ENCODE measurements at regions not wholly inside any gene's neighbourhood (a gene's known extent, or its start where the extent isn't known, plus 50 kb on each side); places are given as distances from the start of the nearest gene placed in this dataset.

DNA sequence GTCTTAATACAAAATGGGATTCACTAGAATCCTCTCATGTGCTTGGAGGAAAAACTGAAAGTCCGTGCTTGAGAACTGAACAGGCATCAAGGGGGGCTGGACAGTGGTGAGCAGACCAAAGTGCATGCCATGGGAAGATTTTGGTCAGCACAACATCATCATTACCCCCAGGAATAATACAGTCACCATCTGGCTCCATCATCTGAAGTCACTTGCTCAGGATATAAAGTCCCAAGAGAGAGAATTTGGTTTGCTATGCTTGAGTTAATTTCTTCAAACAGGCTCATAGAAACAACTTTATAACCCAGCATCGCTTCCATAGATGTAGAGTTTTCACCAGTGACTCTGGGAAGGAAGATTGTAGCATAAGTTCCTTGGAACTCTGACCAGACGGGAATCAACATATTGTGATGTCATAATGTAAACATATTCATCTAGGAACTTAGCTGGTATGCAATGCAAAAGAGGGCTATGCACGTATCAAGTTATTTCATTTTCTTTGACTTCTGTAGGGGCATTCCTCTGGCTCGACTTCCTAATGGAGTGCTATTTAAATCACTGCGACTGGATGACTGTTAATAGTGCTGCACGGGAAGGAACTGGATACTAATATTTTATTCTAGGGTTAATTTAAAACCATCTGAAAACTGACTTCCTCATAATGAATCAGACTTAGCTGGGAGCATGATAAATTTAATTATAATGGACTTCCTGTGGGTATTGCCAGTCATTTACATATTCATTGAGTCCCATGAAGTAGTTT is 145.2 kb downstream of the MTRR start:
- 28 to 61% methylated on average over 7 of the region's 7 CpGs for WGBS, 2 donors
- Histone ChIP-seq H3K4me3 (no peak overlapping the region), H3K27ac (ENCODE audit: low read depth in 1 of 2, low read length in 1 of 2) (no peak overlapping the region), H3K4me1 (ENCODE audit: control insufficient read depth in 5 of 5, insufficient read depth in 5 of 5, low read length in 5 of 5) (peaks cover 0 to 12% (median 0%) of the 10 kb centered on the region in 5 donors), H3K9me3 (ENCODE audit: control insufficient read depth in 4 of 4, insufficient read depth in 3 of 4, low read length in 3 of 4) (no peaks in the 10 kb centered on the region), H3K9ac (ENCODE audit: insufficient read depth in 1 of 2, low read length in 2 of 2) (no peak overlapping the region), H3K27me3 (ENCODE audit: control insufficient read depth in 3 of 3, insufficient read depth in 3 of 3, low read length in 2 of 3) (no peaks in the 10 kb centered on the region), H3K36me3 (ENCODE audit: control insufficient read depth in 4 of 4, insufficient read depth in 4 of 4, low read length in 4 of 4) (no peaks in the 10 kb centered on the region)
- TF ChIP-seq, protein P1, sequence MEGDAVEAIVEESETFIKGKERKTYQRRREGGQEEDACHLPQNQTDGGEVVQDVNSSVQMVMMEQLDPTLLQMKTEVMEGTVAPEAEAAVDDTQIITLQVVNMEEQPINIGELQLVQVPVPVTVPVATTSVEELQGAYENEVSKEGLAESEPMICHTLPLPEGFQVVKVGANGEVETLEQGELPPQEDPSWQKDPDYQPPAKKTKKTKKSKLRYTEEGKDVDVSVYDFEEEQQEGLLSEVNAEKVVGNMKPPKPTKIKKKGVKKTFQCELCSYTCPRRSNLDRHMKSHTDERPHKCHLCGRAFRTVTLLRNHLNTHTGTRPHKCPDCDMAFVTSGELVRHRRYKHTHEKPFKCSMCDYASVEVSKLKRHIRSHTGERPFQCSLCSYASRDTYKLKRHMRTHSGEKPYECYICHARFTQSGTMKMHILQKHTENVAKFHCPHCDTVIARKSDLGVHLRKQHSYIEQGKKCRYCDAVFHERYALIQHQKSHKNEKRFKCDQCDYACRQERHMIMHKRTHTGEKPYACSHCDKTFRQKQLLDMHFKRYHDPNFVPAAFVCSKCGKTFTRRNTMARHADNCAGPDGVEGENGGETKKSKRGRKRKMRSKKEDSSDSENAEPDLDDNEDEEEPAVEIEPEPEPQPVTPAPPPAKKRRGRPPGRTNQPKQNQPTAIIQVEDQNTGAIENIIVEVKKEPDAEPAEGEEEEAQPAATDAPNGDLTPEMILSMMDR (IDR thresholded peaks at IDR 0.05; ENCODE audit: control extremely low read depth, extremely low read depth): no peak
- DNase-seq (peak; percentile 41 to 82 (median 72)), ATAC-seq (ENCODE audit: insufficient read depth, low FRiP score) (no peak)

DNA sequence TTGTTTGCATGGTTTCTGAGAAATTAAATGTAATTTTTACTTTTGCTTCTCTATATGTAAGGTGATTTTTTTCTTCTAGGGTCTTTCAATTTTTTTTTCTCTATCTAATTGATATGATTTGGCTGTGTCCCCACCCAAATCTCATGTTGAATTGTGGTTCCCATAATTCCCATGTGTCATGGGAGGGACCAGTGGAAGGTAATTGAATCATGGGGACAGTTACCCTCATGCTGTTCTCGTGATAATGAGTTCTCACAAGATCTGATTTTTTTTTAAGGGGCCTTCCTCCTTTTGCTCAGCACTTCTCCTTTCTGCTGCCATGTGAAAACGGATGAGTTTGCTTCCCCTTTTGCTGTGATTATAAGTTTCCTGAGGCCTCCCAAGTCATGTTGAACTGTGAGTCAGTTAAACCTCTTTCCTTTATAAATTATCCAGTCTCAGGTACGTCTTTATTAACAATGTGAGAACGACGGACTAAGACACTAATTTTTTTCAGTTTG is 150.8 kb downstream of the MTRR start:
- H3K27me3 ChIP-seq (ENCODE audit: control insufficient read depth in 3 of 3, insufficient read depth in 3 of 3, low read length in 2 of 3): no peaks in the 10 kb centered on the region
- peaks cover 0 to 2% (median 0%) of the 10 kb centered on the region in 5 donors for H3K4me1 ChIP-seq (ENCODE audit: control insufficient read depth in 5 of 5, insufficient read depth in 5 of 5, low read length in 5 of 5)
- ATAC-seq (ENCODE audit: insufficient read depth, low FRiP score) (no peak), DNase-seq (no peak)
- no peaks in the 10 kb centered on the region for H3K9me3 ChIP-seq (ENCODE audit: control insufficient read depth in 4 of 4, insufficient read depth in 3 of 4, low read length in 3 of 4)
- no peak overlapping the region for H3K27ac ChIP-seq (ENCODE audit: low read depth in 1 of 2, low read length in 1 of 2)
- no peak overlapping the region for H3K9ac ChIP-seq (ENCODE audit: insufficient read depth in 1 of 2, low read length in 2 of 2)
- WGBS, 2 donors: 26 to 35% methylated on average over 5 of the region's 5 CpGs
- TF ChIP-seq, protein P1 (IDR thresholded peaks at IDR 0.05; ENCODE audit: control extremely low read depth, extremely low read depth): no peak
- H3K36me3 ChIP-seq (ENCODE audit: control insufficient read depth in 4 of 4, insufficient read depth in 4 of 4, low read length in 4 of 4): no peaks in the 10 kb centered on the region
- H3K4me3 ChIP-seq: no peak overlapping the region

DNA sequence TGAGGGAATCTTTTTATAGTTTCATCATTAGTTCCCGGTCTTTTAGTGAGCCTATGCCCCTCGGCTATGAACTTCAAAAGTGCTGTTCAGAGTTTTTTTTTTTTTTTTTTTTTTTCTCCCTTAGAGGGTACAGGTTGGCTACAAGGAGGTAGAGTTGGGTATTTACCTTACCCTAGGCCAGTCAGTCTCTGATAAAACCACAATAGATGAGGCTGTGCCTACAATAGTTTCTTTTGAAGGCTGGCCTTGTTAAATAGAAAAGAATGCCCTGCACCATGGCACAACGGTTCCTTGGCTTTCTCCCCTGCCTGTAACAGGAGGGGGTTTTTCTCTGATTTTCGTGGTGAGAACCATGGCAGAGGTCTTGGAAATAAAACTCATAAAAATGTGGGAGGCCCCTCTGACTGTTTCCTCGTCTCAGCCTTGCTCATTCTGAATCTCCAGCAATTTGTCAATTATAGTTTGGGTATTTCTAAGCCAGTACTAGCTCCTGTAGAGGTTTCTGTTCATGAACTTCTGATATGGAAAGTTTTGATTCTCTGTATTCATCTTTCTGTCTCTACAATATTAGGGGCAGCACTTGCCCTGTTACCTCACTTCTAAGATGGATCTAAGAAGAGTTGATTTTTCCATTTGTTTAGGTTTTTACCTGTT is 152.0 kb downstream of the MTRR start:
- Histone ChIP-seq H3K4me3 (no peak overlapping the region), H3K9me3 (ENCODE audit: control insufficient read depth in 4 of 4, insufficient read depth in 3 of 4, low read length in 3 of 4) (no peaks in the 10 kb centered on the region), H3K4me1 (ENCODE audit: control insufficient read depth in 5 of 5, insufficient read depth in 5 of 5, low read length in 5 of 5) (no peaks in the 10 kb centered on the region), H3K27ac (ENCODE audit: low read depth in 1 of 2, low read length in 1 of 2) (no peak overlapping the region), H3K27me3 (ENCODE audit: control insufficient read depth in 3 of 3, insufficient read depth in 3 of 3, low read length in 2 of 3) (no peaks in the 10 kb centered on the region), H3K36me3 (ENCODE audit: control insufficient read depth in 4 of 4, insufficient read depth in 4 of 4, low read length in 4 of 4) (no peaks in the 10 kb centered on the region), H3K9ac (ENCODE audit: insufficient read depth in 1 of 2, low read length in 2 of 2) (no peak overlapping the region)
- WGBS, 2 donors: 45 to 75% methylated on average over 5 of the region's 5 CpGs
- ATAC-seq (ENCODE audit: insufficient read depth, low FRiP score) (no peak), DNase-seq (no peak)
- TF ChIP-seq, protein P1 (IDR thresholded peaks at IDR 0.05; ENCODE audit: control extremely low read depth, extremely low read depth): no peak

All from lung (tissue), 11 donors.